H54 (cell line): ENCODE measurements at regions not wholly inside any gene's neighbourhood (a gene's known extent, or its start where the extent isn't known, plus 50 kb on each side); places are given as distances from the start of the nearest gene placed in this dataset.

Experiments used
- DNase-seq: peaks from one replicate; pipeline ENCODE4 v3.0.0; 2011; ENCODE audit warnings: low spot score, mixed read lengths; ENCODE audit not compliant: insufficient read length
- FAIRE-seq: peaks from 3 replicates; lab custom pipeline; 2011; peaks lifted over from hg19 to GRCh38; lab: Jason Lieb, UNC
- POLR2A ChIP-seq: IDR thresholded peaks from 2 replicates; pipeline ENCODE4 v1.6.1; 2011; ENCODE audit warnings: low read depth, mild to moderate bottlenecking, low read length

DNA sequence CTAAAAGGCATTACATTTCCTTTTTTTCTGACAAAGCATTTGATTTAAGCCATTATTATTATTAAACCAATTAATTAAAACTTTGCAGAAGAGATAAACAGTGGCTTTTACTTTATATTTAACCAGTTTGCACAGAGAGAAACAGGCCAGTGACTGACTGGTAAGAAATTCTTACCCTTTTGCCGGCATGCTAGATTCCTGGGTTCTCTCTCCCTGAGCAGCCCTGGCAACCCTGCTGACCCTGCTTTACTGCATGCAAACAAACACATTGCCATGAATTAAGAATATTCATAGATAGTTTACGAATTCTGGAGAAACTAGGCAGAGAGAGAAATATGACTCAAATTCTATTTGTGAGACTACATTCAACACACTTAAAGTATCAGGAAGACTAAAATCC, 1381.4 kb upstream of the IGFBP7 start:
- TF ChIP-seq POLR2A: no peak
- FAIRE-seq (no peak), DNase-seq (no peak)

DNA sequence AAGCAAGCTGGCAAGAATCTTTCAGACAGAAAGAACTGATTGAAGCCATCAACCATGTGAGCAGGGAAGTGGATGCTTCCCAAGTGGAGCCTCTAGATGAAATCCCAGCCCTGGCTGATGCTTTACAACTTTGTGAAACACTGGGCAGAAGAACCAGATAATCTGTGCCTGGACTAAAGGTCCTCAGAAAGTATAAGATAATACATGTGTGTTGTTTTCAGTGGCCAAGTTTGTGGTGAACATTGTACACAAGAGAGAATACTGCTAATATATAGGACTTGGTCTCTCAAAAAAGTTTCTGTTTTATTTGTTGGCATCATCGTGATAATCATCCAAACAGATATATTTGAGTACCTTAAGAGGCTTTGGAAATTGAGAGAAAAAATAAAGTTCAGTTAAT, 1367.8 kb upstream of the IGFBP7 start:
- no peak for FAIRE-seq

DNA sequence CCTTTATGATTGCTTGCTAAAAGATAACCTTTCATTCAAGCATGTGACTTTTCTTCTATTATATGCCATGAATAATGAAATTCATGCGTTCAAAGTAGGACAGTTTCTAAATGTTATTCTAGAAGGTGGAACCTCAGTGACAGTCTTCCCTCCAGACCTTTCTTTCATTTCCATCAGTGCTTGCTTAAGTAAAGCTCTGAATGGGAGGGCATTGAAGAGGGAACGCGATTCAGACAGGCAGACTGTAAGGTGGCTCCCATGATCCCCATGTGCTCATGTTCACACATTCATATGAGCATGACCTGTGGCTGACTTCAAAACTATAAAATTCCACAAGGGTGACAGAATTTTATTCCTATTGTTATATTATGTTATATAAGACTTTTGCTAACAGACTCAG, 1367.3 kb upstream of the IGFBP7 start:
- no peak for DNase-seq
- no peak for TF ChIP-seq POLR2A
- no peak for FAIRE-seq

More for the DNA sequence above, 1367.8 kb upstream of the IGFBP7 start:
- no peak for TF ChIP-seq POLR2A
- DNase-seq: no peak

DNA sequence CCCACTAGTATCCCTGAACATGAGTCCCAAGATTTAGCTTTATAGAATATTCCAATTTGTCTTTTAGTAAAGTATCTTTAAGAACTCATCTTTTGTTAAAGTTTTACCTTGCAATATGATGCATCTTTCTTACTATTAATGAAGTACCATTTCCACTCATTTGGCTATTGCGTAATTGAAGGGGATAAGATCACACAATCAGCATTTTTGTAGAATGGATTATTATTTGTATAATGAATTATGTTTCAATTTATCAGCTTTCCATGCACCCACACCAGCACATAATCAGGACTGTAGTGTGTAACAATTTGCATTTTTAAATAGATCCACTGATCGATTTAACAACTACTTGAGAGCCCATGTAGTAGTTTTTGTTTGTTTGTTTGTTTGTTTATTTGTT, 1364.9 kb upstream of the IGFBP7 start:
- no peak for TF ChIP-seq POLR2A
- no peak for FAIRE-seq
- no peak for DNase-seq

DNA sequence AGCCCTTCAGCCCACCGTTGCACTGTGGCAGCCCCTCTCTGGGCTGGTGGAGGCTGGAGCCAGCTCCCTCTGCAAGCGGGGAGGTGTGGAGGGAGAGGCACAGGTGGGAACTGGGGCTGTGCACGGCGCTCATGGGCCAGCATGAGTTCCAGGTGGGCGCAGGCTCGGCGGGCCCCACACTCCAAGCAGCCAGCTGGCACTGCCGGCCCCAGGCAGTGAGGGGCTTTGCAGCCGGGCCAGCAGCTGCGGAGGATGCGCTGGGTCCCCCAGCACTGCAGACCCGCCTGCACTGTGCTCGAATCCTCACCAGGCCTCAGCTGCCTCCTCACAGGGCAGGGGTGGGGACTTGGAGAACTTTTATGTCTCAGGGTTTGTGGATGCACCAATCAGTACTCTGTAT, 1354.8 kb upstream of the IGFBP7 start:
- TF ChIP-seq POLR2A: no peak
- FAIRE-seq: no peak
- no peak for DNase-seq

DNA sequence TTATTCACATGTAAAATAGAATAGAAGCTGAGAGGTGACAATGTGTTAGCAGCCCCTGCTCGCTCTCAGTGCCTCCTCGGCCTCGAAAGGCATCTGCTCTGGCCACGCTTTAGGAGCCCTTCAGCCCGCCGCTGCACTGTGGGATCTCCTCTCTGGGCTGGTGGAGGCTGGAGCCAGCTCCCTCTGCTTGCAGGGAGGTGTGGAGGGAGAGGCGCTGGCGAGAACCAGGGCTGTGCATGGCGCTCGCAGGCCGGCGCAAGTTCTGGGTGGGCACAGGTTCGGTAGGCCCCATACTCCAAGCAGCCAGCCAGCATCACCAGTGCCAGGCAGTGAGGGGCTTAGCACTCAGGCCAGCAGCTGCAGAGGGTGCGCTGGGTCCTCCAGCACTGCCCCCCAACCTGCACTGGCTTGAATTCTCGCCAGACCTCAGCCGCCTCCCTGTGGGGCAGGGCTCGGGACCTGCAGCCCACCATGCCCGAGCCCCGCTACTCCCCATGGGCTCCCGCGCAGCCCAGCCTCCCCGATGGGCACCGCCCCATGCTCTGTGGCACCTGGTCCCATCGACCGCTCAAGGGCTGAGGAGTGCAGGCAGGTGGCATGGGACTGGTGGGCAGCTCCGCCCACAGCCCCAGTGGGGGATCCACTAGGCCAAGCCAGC, 1346.7 kb upstream of the IGFBP7 start:
- FAIRE-seq: no peak
- DNase-seq: no peak
- no peak for TF ChIP-seq POLR2A

DNA sequence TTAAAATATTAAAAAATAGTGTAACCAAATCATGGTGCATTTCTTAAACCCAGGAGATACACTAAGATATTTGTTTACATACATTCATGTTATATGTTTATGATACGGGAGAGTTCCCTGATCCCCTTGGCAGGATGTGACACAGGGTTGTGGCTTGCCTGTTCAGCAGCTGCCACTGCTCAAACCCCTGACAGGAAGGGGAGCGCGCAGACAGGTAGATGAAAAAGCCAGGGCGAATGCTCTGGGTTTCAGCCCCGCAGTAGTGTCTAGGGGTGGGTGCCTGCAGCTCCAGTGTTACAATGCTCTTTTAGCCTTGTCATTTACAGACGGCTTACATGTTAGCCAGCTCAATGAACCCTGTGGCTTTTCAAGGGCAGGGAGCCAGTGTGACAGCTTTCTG, 1343.8 kb upstream of the IGFBP7 start:
- no peak for DNase-seq
- no peak for TF ChIP-seq POLR2A
- FAIRE-seq: no peak

DNA sequence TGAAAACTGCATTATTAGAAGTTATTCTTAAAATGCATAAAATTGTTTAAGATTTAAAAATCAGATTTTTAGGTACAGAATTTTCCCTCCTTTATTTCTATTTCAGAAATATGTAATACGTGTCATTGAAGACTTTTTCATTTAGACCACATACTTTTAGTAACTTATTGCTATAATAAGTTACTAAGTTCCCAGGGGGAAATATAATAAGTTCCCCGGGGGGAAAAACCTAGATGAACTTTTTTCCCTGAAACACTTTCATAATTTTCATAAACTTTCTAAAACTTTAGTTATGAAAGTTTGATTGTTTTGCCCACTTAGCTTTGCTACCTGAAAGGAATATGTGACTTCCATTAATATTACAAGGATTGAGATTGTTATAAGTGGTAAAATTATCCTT, 1341.5 kb upstream of the IGFBP7 start:
- FAIRE-seq: no peak
- TF ChIP-seq POLR2A: no peak
- DNase-seq: no peak

DNA sequence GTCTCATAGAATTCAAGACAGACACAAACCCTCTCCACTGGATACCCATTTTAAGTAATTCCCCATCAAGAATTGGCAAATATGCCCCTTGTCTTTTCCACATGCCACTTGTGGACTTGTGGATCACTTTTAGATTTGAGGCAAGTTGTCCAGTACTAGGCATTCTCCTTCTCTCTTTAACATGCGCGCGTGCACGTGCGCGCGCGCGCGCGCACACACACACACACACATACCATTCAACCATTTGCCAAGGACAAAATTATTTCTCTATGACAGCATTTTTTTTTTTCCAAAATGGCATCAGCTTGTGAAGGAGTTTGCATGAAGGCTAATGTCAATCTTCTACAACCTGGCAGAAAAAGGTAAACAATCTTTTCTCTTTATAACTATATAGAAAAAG, 1325.7 kb upstream of the IGFBP7 start:
- DNase-seq (no peak), FAIRE-seq (no peak)
- TF ChIP-seq POLR2A: no peak

DNA sequence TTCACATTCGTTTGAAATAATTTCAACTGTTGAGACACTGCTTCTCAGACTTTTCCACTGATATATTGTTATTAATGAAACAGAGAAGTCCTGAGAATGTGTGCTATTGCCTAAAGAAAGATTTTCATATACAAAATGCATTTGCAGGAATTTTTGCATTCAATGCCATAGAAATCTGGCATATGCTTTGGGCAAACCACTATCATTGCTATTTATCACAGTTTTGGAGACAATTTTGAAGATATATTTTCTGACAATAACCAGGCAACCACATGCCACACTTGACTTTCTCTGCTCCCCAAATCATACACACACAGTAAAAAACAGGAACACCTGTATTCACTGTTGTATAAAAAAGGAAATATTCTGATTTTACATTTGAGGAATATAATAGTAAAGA, 1303.7 kb upstream of the IGFBP7 start:
- DNase-seq (no peak), FAIRE-seq (no peak)
- TF ChIP-seq POLR2A: no peak

DNA sequence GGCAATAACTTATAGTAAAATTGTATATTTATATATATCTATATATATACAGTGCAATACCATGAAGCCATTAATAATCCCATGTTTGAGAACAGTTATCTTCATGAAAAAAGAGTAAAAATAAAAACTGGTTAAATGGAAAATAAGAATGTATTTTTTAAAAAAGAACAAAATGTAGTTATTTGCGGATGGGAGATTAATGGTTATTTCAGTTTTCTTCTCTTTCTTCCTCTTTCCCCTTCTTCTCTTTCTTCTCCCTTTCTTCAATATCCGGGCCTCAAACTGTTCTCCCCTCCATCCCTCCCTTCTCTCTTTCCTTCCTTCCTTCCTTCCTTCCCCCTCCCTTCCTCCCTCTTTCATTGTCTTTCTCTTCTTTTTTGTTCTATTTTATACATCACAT, 1301.7 kb upstream of the IGFBP7 start:
- no peak for TF ChIP-seq POLR2A
- no peak for FAIRE-seq
- no peak for DNase-seq

DNA sequence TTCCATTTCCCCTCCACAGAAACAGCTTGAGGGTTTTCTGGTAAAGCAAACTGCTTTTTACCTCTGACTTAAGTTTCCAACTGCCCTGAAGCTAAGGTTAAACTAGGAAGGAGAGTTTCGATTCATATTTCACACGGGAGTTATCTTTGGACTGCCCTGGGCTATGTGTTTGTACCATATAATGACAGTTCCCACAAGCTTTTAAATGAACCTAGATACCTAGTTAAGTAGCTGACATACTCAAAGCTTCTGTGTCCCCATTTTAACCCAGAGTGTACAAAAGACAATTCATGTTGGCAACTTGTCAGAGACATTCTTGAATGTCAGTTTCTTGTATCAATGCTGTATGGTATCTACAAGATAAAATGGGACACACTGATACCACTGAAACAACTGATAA, 1296.6 kb upstream of the IGFBP7 start:
- no peak for TF ChIP-seq POLR2A
- FAIRE-seq: no peak
- DNase-seq: no peak

DNA sequence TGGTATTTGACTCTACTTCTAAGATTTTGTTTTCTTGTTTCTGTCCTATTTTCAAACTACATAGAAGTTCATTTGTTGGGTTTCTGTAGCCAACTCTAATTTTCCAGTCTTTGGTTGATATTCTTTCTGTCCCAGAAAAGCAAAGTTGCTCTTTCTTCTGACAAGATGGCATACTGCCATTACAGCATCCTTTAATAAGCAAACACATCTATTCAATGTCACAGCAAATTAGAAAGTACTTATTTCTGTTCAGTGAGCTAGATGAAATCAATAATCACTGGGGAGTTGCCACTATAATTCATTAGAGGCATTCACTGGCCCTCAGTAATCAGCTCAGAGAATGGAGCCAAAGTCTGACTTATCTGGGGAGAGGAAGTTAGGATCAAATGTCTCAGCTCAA, 1258.0 kb upstream of the IGFBP7 start:
- no peak for TF ChIP-seq POLR2A
- FAIRE-seq (no peak), DNase-seq (no peak)

DNA sequence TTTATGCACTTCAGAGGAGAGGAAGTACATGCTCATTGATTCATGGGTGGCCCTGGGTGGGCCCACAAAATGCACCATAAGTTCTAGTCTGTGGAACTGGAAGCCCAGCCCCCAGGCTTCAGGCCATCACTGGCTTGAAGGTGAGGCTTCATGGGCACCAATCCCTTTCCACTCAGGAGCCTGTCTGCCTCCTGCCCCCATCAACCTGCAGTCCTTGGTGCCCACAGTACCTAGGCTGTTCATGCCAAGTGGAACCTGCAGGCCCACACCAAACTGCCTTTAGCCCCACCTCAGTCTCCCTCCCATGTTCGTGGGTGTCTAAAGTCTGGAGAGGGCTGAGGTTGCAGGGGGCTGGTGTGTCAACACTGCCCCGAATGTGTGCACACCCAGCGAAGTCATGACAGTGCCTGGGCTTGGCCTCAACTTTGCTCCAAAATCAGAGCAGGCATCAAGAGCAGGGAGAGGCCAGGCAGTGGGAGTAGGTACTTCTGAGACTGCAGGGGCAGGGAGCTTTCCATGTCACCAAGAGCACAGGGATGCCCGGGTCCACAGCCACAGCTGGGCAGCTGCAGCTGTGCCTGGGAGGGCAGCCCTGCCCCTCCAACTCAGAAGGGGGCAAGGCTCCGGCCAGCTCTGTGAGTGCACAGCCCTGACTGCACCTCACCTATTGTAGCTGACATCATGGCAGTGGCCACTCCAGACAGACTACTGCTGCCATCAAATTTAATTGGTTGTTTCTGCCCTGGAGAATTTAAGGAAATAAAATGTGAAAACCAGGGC, 1250.4 kb upstream of the IGFBP7 start:
- TF ChIP-seq POLR2A: no peak
- DNase-seq (no peak), FAIRE-seq (no peak)

DNA sequence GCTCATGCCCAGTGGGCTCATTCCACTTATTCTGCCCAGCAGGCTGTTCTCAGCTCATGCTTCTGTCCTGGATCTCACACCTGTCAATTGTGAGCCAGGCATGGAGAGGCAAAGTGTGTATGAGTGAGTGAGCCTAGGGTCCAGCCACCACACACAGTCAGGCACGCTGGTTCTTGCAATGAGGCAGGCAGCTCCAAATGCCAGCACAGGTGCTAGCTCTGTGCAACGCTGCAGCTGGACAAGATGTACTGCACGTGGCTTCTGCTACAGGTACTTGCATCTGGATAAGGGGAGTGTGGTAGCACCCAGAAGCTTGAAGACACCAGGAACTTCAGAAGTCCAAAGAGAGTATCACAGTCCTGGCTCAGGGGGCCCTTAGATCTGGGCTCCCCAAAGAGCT, 1249.4 kb upstream of the IGFBP7 start:
- TF ChIP-seq POLR2A: no peak
- DNase-seq (no peak), FAIRE-seq (no peak)
